ENCODE measurements at regions not wholly inside any gene's neighbourhood (a gene's known extent, or its start where the extent isn't known, plus 50 kb on each side); places are given as distances from the start of the nearest gene placed in this dataset.
"Not testable (repeated sequence)": the region's sequence is repeated elsewhere in the genome, so short reads cannot be mapped to it uniquely, and the experiment has no call there.

DNA sequence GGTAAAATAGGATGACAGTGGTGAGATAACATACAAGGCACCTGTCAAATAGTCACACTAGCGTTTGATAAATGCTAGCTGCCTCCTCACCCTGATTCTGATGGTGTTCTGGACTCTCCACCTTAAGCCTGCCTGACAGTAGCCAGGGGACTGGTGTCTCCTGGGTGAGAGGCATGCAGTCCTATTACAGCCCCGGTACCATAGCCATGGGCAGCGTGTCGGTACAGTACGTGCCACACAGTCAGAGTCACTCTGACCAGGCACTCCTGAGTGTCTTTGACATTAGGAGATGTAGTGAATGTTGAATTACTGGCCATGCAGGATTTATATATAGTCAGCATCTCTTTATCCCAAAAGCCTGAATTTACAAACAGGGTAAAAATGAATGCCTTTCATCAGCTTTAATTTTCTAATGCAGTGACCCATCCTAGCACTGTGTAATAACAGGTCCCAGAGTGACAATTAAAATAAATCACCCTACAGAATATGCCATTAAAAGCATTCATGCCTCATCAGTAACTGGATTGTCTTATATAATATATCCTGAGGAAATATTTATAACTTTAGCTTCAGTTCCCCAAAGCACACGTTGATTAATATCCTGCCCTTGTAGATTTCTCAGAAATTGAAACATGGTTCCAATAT, 760.3 kb upstream of the SOX11 start:
- DNase-seq (ENCODE audit: low read depth in 2 of 2): no peak
- H3K4me3 ChIP-seq (replicated peaks in 1 of 2; ENCODE audit: low read depth in 2 of 2, low read length in 2 of 2): no peak overlapping the region
- no peak for TF ChIP-seq CTCF (IDR thresholded peaks at IDR 0.05; ENCODE audit: low read depth, low read length)

DNA sequence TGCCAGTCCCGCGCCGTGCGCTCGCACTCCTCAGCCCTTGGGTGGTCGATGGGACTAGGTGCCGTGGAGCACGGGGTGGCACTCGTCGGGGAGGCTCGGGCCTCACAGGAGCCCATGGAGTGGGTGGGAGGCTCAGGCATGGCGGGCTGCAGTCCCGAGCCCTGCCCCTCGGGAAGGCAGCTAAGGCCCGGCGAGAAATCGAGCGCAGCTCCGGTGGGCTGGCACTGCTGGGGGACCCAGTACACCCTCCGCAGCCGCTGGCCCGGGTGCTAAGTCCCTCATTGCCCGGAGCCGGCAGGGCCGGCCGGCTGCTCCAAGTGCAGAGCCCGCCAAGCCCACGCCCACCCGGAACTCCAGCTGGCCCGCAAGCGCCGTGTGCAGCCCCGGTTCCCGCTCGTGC, 756.9 kb upstream of the SOX11 start:
- not testable (repeated sequence) for DNase-seq (ENCODE audit: low read depth in 2 of 2); H3K4me3 ChIP-seq (replicated peaks in 1 of 2; ENCODE audit: low read depth in 2 of 2, low read length in 2 of 2)

- DNase-seq (ENCODE audit: low read depth in 2 of 2): no peak
- TF ChIP-seq CTCF (IDR thresholded peaks at IDR 0.05; ENCODE audit: low read depth, low read length): no peak
- H3K4me3 ChIP-seq (replicated peaks in 1 of 2; ENCODE audit: low read depth in 2 of 2, low read length in 2 of 2): no peak overlapping the region
These were observed 754.6 kb upstream of the SOX11 start for GRCh38 chr2:4937550-4937949.

DNA sequence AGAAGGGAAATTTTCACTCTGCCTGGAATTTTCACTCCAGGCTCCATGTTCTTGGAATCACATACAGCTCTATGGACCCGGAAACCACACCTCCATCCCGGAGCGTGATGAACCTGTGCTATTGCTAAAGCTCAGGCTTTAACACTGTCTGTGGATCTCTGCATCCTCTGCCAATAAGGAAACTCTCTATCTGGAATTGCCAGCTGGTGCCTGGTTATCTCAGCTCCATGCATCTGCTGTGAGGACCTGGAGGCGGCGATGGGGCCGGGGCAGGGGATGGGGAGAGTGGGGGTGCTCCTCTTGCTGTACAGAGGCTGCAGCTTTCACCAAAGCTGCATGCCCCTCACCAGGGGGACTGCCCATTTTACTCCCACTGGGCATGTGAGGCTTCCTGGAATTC, 754.0 kb upstream of the SOX11 start:
- no peak for TF ChIP-seq CTCF (IDR thresholded peaks at IDR 0.05; ENCODE audit: low read depth, low read length)

DNA sequence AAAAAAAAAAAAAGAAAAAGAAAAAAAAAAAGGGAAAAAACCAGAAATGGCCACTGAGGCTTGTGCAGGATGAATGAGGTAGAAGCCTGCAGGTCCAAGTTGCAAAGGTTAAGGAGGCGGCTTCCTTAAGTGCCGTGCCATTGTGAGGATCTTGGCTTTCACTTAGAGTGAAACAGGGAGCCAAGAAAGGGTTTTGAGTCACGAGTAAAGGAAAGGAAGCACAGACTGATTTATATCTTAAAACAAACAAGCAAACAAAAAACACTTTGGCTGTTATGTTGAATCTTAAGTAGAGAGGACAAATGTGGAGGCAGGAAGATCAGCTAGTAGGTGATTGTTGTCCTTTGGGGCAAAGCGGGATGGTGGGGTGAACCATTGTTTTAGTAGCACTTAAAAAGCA, 749.7 kb upstream of the SOX11 start:
- no peak for TF ChIP-seq CTCF (IDR thresholded peaks at IDR 0.05; ENCODE audit: low read depth, low read length)
- H3K4me3 ChIP-seq (replicated peaks in 1 of 2; ENCODE audit: low read depth in 2 of 2, low read length in 2 of 2): no peak overlapping the region
- DNase-seq (ENCODE audit: low read depth in 2 of 2): no peak

More for the DNA sequence above, 754.0 kb upstream of the SOX11 start:
- no peak for DNase-seq (ENCODE audit: low read depth in 2 of 2)
- no peak overlapping the region for H3K4me3 ChIP-seq (replicated peaks in 1 of 2; ENCODE audit: low read depth in 2 of 2, low read length in 2 of 2)

DNA sequence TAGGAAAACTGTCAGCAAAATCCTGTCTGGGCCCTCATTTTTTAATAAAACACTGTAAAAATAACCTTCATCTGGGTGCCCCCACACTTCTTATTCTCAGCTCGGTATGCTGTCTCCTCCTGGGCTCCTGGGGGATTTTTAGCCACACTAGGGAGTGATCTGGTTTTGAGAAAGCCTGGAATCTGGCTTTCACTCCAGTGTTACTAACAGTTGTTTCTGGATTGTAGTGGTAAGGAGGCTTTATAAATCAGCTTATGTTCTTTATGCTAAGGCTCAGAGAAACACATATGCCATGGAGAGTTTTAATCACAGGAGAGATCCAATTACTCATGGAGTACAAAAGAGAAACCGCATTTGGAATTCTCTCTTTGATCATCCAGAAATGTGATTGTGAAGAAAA, 744.3 kb upstream of the SOX11 start:
- DNase-seq (ENCODE audit: low read depth in 2 of 2): no peak
- TF ChIP-seq CTCF (IDR thresholded peaks at IDR 0.05; ENCODE audit: low read depth, low read length): no peak
- H3K4me3 ChIP-seq (replicated peaks in 1 of 2; ENCODE audit: low read depth in 2 of 2, low read length in 2 of 2): no peak overlapping the region

- TF ChIP-seq CTCF (IDR thresholded peaks at IDR 0.05; ENCODE audit: low read depth, low read length): no peak
- DNase-seq (ENCODE audit: low read depth in 2 of 2): no peak
- H3K4me3 ChIP-seq (replicated peaks in 1 of 2; ENCODE audit: low read depth in 2 of 2, low read length in 2 of 2): no peak overlapping the region
These were observed 740.8 kb upstream of the SOX11 start for GRCh38 chr2:4951368-4951767.

Data from cardiac fibroblast (primary cell).